GM21786 (cell line): ENCODE measurements at regions not wholly inside any gene's neighbourhood (a gene's known extent, or its start where the extent isn't known, plus 50 kb on each side); places are given as distances from the start of the nearest gene placed in this dataset.
A peak's percentile ranks its signal among the peaks of the same experiment; 100 is the strongest.

Source experiments
- ATAC-seq: cut with Tn5 transposase; IDR thresholded peaks from one replicate; pipeline ENCODE4 v1.9.1; 2021; ENCODE audit not compliant: unreplicated experiment

DNA sequence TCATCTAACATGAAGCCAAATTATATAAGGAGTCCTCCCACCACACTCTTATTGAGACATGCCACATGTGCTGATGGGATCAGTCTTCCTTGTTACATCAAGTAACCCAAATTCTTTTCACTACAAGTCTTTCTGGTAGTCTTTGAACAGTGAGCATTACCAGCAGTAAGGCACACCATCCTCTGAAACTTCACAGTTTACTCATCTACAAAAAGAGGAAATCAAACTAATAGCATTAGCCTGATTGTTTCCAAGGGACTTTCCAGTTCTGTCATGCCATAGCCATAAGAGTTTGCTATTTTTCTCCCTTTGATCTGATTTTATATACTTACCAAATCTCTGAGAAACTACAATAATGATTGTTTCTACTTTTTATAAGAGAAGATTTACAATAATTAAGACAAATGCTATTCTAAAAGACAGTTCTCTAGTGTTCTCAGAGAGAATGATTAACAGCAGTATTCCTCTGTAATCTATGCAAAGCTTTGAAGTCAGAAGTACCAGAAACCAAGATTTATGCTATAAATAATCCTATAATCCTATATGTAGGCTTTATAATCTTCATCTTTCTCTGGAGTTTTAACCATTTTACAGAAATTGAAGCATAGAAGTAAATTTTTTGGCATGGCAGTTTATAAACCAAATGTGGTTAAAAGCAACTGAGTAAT lies 166.2 kb upstream of the ACO1 start:
- ATAC-seq = peak; percentile 99

DNA sequence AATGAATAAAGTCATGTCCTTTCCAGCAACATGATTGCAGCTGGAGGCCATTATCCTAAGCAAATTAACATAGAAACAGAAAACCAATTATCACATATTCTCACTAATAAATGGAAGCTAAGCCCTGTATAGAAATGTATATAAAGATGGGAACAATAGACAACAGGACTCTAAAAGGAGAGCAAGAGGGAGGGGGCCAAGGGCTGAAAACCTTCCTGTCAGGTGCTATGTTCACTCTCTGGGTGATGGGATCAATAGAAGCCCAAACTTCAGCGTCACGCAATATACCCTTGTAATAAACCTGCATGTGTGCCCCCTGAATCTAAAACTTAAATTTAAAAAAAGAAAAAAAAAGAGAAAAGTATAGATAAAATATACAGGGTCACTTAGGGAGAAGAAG lies 163.7 kb upstream of the ACO1 start:
- ATAC-seq = no peak

DNA sequence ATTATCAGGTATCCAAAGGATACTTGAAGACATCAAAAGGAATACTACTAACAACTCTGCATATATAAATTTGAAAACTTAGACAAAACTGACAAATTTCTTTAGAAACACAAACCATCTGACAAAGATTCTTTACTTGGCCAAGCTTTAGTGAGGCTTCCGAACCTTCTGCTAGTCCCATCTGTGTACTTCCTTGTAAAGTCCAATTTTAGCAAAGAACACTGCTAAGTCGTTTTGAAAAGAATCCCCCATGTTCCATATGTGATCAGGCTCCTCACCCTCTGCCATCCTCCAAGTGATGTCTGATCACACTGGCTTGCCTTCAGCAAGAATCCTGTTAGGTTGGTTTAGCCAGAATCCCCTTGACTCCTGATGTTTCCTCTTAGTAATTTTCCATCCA lies 150.0 kb upstream of the ACO1 start:
- ATAC-seq = no peak

DNA sequence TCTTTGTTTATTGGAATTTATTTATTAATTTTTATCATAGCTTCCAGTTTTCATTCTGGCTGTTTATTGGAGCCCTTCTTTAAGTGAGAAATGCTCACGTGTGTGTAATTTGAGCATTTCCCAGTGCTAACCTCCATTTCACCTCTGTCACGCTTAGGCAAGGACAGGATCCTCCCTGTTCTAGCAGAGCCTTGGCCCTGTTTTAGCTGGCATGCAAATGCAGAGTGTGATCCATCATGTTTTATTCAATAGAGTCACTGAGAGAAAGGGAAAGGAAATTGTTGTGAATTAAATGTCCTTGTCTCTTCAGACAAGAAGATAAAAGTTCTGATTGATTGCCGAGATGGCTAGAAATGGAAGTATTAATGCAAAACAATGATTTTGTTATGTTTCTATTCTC lies 137.3 kb upstream of the ACO1 start:
- no peak for ATAC-seq

DNA sequence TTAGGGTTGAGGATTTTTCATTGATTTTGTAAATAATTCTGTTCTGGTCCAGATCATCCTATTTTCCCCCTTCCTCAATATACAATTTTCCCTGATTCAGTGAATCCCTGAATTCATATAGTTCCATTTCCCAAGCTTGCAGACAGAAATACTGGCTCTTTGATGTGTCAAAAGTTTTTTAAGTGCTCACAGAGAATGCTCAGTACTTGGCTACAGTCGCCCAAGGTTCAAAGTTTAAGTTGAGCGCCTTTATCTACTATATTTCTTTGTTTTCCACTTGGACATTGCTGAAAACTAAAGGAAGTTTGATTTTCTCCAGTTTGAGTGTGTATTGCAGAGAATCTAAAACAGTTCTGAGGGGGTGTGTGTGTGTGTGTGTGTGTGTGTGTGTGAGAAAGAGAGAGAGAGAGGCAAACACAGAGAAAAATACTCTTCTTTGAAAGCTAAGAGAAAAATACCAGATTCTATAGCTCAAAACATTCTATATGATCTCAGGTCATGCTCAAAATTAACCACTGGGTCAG lies 136.2 kb upstream of the ACO1 start:
- ATAC-seq = no peak

DNA sequence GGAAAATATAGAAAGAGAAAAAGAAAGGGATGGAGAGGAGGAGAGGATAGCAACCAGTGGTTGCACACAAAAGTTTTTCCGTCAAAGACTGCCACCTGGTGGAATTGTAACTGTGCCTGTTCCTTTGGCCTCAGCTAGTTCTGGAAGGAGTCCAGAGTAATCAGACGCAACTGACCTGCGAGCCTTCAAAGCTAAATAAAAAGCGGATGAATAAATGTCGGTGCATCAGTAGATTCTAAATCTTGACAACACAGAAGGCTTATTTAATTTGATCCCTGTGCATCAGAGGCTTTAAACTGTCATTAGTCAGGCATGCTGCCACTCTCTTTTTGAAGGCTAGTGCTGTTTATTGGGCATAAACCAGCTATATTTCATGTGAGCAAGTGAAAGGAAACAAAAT lies 132.9 kb upstream of the ACO1 start:
- peak; percentile 65 for ATAC-seq

DNA sequence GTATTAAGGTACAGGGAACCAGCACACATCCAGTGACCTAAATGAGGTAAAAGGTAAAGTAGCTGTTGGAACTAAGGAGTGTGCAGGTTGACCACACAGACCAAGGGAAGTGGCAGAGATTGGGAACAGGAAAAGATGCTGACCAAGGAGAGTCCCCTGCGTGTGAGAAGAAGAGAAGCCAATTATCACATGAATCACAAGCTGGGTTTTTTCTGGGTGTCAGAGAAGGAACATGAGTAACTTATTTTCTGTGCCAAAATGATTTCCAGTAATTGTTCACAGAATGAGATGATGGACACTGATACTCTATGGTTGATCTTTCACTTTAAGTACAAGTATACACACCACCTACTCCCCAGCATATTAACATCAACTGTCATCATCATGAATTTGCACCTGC lies 130.7 kb upstream of the ACO1 start:
- no peak for ATAC-seq

DNA sequence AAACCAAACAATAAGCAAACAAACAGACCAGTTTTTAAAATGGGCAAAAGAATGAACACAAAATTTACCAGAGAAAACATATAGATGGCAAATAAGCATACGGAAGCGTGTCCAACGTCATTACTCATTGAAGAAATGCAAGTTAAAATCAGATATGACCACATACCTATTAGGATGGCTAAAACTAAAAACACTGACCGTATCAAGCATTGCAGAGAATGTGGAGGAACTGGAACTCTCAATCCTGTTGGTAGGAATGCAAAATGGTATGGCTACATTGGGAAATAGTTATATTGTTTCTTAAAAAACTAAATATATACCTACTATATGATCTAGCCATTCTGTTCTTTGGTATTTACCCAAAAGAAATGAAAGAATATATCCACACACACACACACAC lies 129.4 kb upstream of the ACO1 start:
- no peak for ATAC-seq

DNA sequence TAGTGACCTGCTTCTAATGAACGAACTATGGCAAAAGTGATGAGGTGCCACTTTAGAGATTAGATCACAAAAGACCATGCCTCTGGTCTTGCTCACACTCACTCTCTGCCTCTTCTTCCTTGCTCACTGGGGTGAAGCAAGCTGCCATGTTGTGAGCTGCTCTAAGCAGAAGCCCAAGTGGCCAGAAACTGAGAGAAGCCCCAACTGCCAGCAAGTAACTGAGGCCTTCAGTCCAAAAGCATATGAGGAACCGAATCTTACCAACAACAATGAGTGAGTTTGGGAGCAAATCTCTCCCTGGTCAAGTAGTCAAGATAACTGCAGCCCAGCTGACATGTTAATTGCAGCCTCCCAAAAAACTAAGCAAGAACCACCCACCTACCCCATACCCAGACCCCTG lies 126.0 kb upstream of the ACO1 start:
- ATAC-seq = no peak

DNA sequence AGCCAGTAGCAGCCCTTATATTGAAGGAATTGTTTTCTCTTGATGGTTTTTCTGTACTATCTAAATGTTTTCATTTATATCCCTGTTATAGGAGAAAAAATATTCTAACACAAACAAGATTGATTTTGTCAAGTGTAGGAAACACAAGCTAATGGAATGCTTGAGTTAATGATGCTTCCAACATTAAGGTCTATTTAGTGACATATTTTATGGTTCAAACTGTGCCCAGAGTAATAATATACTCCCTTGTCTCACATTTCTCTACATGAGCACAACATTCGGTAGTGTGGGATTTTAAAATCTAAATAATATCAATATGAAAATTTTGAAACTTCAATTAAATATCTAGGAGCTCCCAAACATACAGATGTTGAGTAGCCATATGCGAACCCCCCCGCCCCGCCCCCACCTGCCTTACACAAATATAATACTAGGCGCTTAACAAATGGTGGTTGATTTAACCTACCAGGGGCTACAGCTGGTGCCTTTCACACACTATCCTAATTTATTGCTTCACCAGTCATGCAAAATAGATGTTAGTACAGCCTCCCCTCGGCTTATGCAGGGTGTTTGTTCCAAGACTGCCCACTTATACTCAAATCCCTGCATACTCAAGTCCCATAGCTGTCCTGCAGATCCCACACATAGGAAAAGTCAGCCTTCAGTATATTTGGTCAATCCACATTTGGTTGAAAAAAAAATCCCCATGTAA lies 124.1 kb upstream of the ACO1 start:
- ATAC-seq = no peak

DNA sequence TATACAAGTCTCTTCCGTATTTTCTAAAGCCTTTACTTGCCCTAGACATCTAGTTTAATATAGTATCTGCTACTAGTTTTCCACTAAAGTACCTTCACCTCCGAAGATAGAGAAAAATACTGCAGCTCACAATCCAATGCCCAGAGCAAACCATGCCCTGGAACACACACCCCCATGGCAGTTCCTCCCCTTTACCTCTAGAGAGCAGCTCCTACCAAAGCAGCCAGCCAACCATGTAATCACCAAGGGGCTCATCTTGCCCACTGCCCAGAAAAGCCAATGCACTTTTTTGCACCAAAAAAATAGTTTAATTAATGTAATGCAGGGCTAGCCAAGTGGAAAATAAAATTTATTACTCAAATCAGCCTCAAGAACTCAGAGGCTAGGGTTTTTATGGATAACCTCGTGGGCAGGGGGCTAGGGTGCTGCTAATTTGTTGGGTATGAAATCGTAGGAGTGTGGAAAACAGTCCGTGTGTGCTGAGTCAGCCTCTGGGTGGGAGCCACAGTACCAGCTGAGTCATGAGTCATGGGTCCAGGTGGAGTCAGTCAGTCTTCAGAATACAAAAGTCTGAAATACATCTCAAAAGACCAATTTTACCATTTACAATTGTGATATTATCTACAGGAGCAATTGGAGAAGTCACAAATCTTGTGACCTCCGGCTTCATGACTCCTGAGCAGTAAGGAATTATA lies 120.1 kb upstream of the ACO1 start:
- ATAC-seq = no peak

DNA sequence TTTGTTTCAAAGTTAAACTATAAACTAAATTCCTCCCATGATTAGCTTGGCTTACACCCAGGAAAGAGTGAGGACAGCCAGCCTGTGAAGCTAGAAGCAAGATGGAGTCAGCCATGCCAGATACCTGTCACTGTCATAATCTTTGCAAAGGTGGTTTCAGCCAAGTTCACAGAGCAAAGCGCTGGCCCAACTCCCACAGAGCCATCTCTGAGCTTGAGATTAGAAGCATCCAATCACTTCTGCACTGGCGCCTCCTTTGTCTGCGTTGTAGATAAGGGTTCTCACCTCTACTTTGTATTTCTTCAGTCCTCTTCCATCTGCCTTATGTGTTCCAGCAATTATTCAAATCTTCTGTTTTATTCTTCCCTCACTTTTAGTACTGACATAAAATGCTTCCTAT lies 119.4 kb upstream of the ACO1 start:
- ATAC-seq = no peak

DNA sequence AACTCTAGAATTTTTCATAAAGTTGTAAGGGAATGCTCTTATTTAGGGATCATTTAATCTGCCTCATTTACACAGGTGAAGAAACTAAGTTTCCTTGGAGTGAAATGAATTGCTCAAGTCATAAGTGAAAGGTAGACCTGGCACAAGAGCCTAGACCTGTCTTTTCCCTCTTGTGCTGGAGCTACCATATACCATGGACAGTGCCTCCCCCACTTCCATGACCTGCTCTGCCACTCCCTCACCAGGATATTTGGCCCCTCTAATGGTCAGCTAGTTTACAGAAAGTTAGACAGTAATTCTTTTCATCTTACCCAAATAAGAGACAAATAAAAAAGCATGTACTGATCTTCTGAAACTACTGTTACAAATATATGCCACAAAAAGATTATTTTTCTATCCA lies 105.5 kb upstream of the ACO1 start:
- no peak for ATAC-seq

DNA sequence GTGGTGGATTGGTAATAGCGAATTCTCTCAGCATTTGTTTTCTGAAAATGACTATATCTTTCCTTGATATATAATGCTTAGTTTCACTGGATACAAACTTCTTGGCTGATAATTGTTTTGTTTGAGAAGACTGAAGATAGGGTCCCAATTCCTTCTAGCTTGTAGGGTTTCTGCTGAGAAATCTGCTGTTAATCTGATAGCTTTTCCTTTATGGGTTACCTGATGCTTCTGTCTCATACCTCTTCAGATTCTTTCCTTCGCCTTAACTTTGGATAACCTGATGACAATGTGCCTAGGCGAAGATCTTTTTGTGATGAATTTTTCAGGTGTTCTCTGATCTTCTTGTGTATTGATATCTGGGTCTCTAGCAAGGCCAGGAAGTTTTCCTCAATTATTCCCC lies 94.7 kb upstream of the ACO1 start:
- ATAC-seq = no peak

DNA sequence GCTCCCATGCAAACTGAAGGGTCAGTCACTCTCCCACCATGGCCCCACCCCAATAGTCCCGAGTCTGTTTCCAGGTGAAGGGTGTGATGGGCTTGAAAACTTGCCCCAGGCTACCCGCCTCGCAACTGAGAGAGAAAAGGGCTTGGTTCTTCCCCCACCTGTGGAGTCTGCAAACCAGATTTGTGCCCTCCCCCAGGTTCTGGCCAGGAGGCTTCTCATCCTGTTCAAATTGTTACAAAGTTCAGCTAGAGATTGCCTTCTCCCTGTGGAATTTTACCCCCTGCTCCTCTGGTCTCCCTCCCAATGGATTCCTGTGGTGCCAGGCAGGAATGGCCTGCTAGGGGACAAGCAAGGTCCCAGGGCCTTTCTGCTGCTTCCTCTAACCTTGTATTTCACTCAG lies 93.1 kb upstream of the ACO1 start:
- ATAC-seq = no peak

DNA sequence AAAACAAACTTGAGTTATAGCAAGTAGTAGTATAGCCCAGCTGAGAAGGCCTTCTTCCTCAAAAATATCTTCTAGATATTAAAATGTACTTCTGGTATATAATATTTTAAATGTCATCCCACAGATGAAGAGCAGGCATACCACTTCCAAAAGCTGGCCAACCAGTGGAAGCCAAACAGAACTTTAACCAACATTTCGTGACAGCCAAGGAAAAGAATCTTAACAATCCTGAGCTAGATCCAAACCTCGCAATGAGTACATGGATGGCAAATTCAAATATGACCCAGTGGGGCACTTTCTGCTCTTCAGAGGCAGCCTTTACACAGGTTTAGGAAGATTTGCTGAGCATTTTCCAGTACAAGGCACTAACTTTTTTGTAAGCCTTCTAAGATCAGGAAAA lies 91.8 kb upstream of the ACO1 start:
- no peak for ATAC-seq

DNA sequence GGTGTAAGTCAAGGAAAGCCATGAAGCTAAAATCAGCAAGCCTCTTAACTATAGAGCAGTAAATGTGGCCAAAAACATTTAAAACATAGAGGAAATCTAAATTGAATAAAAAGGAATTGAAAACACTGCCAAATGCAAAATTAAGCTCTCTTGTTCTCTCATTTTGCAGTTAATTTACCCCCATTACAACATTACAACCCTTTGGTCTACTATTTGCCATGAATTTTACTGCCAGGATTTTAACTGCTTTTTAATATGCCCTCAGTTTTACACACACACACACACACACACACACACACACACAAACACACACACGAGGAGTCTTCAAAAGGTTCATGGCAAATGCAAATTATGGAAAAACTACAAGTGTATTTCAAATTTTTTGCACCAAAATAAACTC lies 91.4 kb upstream of the ACO1 start:
- no peak for ATAC-seq

DNA sequence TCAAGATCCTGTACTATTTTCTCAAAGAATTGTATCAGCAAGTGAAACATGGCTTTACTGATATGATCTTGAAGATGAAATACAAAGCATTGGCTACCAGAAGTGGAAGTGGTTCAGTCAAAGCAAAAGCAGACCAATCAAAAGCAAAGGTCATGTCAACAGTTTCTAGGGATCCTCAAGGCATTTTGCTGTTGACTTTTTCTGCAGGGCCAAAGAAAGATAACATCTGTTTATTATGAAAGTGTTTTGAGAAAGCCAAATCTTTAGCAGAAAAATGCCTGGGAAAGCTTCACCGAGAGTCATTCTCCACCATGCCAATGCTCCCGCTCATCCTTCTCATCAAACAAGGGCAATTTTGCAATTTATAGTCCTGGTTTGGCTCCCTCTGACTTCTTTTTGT lies 90.3 kb upstream of the ACO1 start:
- no peak for ATAC-seq

DNA sequence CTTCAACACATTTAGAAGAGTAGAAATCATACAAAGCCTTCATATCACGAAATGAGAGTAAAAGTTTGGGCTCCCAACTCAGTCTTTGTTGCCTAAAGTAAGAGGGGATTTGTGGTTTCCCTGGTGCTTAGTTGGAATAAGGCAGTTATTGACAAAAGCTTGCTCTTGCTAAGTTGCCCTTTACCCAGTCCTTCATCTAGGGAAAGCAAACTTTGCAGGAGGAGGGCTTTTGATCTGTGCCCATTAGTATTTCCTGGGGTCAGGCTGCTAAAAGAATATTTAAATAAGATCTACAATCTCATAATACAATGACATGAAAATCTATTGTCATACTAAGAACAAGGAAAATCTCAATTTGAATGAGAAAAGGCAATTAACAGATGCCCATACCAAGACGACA lies 84.1 kb upstream of the ACO1 start:
- no peak for ATAC-seq

DNA sequence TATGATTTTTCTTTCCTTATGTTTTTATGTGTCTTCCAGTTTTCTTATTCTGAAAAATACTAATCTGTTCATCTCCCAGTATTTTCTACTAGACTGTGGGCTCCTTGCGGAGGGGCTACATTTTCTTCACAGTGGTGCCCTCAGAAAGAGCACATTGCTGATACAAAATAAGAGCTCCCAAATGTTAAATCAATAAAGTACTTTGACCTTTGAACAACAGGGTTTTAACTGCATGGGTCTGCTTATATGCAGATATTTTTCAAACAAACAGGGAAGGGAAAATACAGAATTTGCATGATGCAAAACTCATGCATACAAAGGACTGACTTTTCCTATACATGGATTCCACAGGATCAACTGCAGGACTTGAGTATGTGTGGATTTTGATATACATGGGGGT lies 79.9 kb upstream of the ACO1 start:
- no peak for ATAC-seq

DNA sequence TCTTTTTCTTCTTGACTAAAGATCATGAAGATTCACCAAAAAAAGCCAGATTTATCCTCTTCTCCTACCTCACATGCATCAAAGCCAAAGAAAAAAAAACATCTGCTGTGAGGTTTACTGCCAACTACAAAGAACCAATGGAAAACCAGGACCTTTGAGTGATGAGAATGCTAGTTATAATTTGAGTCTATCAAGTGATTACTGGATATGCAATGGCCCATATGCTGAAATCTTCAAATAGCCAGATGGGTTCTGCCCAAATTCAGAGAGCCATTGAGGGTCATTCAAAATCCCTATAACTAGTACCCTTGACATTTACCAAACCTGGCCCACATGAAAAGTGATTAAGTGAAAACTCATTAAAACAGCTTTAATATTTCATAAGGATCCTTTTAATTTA lies 78.4 kb upstream of the ACO1 start:
- ATAC-seq = no peak

DNA sequence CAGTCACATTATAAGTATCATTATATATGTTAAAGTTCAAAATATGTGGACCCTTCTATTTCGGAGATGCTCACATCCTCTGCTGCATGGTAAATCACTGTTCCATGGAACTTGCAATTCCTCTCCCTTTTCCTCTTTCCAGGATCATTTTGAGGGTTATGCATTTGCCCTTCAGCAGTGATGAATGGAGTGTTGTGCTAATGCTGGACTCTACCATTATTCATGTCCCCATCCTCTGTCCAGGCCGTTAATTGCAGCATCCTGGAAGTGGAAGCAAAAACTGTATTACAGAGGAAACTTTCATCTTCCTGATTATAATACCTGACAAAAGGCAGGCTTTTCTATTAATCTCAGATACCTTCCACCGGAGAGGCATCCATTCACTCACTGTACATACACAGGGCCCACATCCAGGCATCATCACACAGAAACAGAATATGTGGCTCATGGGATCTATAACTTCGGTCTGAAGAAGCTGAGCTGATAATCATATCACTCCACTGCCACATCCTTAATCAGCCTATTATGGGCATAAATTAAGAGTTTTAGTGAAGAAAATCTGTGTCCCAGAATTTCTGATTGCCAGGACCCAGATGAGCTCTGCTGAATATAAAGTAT lies 65.0 kb upstream of the ACO1 start:
- ATAC-seq = no peak
